ENCODE measurements at regions not wholly inside any gene's neighbourhood (a gene's known extent, or its start where the extent isn't known, plus 50 kb on each side); places are given as distances from the start of the nearest gene placed in this dataset.

DNA sequence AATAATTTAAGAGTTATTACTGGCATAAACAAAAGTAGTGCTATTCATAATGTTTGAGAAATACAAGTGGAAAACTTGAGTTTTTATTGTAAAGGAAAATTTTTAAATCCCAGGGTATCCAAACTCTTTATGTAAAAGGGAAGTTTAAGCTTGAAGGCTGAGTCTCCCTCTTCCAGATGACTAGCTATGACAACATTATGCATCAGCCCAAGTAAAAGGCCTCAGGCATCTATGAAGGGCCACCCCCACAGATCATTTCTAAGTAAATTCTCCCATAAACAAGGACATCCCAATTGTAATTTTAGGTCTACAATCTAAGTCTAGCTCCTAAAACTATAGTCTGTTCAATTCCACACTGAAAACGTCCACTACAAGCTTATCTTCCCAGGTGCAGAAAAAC, 166.2 kb upstream of the STEAP1 start:
- Mint-ChIP-seq H3K4me1 (no peaks in the 10 kb centered on the region), H3K36me3 (ENCODE audit: low read depth) (no peaks in the 10 kb centered on the region), H3K9me3 (peaks cover 4% of the 10 kb centered on the region), H3K27ac (no peak overlapping the region), H3K27me3 (ENCODE audit: insufficient read depth) (peaks cover 37% of the 10 kb centered on the region), H3K4me3 (no peak overlapping the region)
- Histone ChIP-seq H3K27me3 (ENCODE audit: control insufficient read depth, insufficient read depth, low read length, poor library complexity, severe bottlenecking) (no peaks in the 10 kb centered on the region), H3K4me1 (ENCODE audit: control insufficient read depth, insufficient read depth, low read length) (no peaks in the 10 kb centered on the region), H3K9me3 (ENCODE audit: control insufficient read depth, low read length) (no peaks in the 10 kb centered on the region), H3K27ac (ENCODE audit: low read depth, low read length) (no peak overlapping the region), H3K4me3 (ENCODE audit: low read length) (no peak overlapping the region), H3K36me3 (ENCODE audit: control insufficient read depth, insufficient read depth, low read length) (no peaks in the 10 kb centered on the region), H3K9ac (ENCODE audit: extremely low read depth, low read length, poor library complexity, severe bottlenecking) (no peak overlapping the region)
- TF ChIP-seq, protein P1, sequence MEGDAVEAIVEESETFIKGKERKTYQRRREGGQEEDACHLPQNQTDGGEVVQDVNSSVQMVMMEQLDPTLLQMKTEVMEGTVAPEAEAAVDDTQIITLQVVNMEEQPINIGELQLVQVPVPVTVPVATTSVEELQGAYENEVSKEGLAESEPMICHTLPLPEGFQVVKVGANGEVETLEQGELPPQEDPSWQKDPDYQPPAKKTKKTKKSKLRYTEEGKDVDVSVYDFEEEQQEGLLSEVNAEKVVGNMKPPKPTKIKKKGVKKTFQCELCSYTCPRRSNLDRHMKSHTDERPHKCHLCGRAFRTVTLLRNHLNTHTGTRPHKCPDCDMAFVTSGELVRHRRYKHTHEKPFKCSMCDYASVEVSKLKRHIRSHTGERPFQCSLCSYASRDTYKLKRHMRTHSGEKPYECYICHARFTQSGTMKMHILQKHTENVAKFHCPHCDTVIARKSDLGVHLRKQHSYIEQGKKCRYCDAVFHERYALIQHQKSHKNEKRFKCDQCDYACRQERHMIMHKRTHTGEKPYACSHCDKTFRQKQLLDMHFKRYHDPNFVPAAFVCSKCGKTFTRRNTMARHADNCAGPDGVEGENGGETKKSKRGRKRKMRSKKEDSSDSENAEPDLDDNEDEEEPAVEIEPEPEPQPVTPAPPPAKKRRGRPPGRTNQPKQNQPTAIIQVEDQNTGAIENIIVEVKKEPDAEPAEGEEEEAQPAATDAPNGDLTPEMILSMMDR (conservative IDR thresholded peaks at IDR 0.05) = no peak
- WGBS, 2 experiments (ENCODE audit: insufficient coverage in 1 of 2, insufficient read length in 1 of 2) = 59 to 69% methylated on average over 1 of the region's 1 CpG
- DNase-seq = no peak

DNA sequence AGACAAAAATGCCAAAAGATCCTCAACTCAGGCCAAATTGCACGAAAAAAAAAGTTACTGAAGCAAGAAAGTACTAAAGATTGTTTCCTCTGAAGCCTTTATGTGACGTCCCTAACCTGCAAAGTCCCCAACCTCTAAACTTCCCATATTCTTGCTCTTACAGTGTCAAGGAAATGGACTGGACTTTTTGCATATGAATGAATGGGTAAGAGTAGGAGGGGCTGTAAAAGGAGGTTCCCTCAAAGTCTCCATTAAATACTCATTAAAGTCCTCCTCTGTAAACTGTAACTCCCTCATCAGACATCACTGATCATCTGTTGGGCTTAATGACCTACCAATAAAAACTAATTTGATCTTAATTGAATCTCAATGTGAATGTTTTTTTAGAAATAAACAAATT, 164.8 kb upstream of the STEAP1 start:
- Histone ChIP-seq H3K4me3 (ENCODE audit: low read length) (no peak overlapping the region), H3K9me3 (ENCODE audit: control insufficient read depth, low read length) (peaks cover 5% of the 10 kb centered on the region), H3K9ac (ENCODE audit: extremely low read depth, low read length, poor library complexity, severe bottlenecking) (no peak overlapping the region), H3K27me3 (ENCODE audit: control insufficient read depth, insufficient read depth, low read length, poor library complexity, severe bottlenecking) (no peaks in the 10 kb centered on the region), H3K27ac (ENCODE audit: low read depth, low read length) (no peak overlapping the region), H3K4me1 (ENCODE audit: control insufficient read depth, insufficient read depth, low read length) (no peaks in the 10 kb centered on the region), H3K36me3 (ENCODE audit: control insufficient read depth, insufficient read depth, low read length) (no peaks in the 10 kb centered on the region)
- WGBS, 2 experiments (ENCODE audit: insufficient coverage in 1 of 2, insufficient read length in 1 of 2) = 57% methylated on average over 2 of the region's 2 CpGs; no CpG with 5 or more reads in 1 of the 2 experiments
- Mint-ChIP-seq H3K27ac (no peak overlapping the region), H3K4me1 (no peaks in the 10 kb centered on the region), H3K36me3 (ENCODE audit: low read depth) (no peaks in the 10 kb centered on the region), H3K4me3 (no peak overlapping the region), H3K9me3 (peaks cover 1% of the 10 kb centered on the region), H3K27me3 (ENCODE audit: insufficient read depth) (peaks cover 34% of the 10 kb centered on the region)
- TF ChIP-seq, protein P1 (conservative IDR thresholded peaks at IDR 0.05) = no peak
- DNase-seq = no peak

DNA sequence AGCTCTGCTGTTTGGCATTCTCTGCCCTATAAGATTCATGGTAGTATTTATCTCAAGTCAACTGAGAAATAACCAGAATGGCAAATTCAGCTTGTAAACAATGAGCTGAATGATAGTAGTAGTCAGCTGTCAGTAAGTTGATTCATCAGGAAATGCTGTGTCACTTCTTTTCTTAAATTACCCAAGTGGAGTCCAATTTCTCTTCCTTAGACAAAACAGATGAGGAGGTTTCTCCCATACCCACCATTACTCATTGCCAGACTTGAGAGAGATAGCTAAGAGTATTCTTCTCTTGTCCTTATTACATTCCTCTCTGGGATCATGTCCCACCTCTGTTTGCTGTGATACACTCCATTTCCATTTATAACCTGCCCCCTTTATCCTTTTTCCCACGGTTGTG, 159.8 kb upstream of the STEAP1 start:
- H3K9me3 ChIP-seq (ENCODE audit: control insufficient read depth, low read length) = peaks cover 5% of the 10 kb centered on the region
- H3K27me3 ChIP-seq (ENCODE audit: control insufficient read depth, insufficient read depth, low read length, poor library complexity, severe bottlenecking) = no peaks in the 10 kb centered on the region
- Mint-ChIP-seq H3K9me3 (no peaks in the 10 kb centered on the region), H3K4me3 (no peak overlapping the region), H3K36me3 (ENCODE audit: low read depth) (no peaks in the 10 kb centered on the region), H3K4me1 (no peaks in the 10 kb centered on the region), H3K27me3 (ENCODE audit: insufficient read depth) (peaks cover 14% of the 10 kb centered on the region), H3K27ac (no peak overlapping the region)
- no peaks in the 10 kb centered on the region for H3K36me3 ChIP-seq (ENCODE audit: control insufficient read depth, insufficient read depth, low read length)
- WGBS, 2 experiments (ENCODE audit: insufficient coverage in 1 of 2, insufficient read length in 1 of 2) = 60 to 77% methylated on average over 1 of the region's 1 CpG
- no peak for DNase-seq
- TF ChIP-seq, protein P1 (conservative IDR thresholded peaks at IDR 0.05) = no peak
- H3K4me3 ChIP-seq (ENCODE audit: low read length) = no peak overlapping the region
- no peak overlapping the region for H3K27ac ChIP-seq (ENCODE audit: low read depth, low read length)
- no peak overlapping the region for H3K9ac ChIP-seq (ENCODE audit: extremely low read depth, low read length, poor library complexity, severe bottlenecking)
- no peaks in the 10 kb centered on the region for H3K4me1 ChIP-seq (ENCODE audit: control insufficient read depth, insufficient read depth, low read length)
